HG03460 (cell line): ENCODE measurements at regions not wholly inside any gene's neighbourhood (a gene's known extent, or its start where the extent isn't known, plus 50 kb on each side); places are given as distances from the start of the nearest gene placed in this dataset.
A peak's percentile ranks its signal among the peaks of the same experiment; 100 is the strongest.
"Not testable (repeated sequence)": the region's sequence is repeated elsewhere in the genome, so short reads cannot be mapped to it uniquely, and the experiment has no call there.

Experiments
- ATAC-seq: cut with Tn5 transposase; IDR thresholded peaks from one replicate; pipeline ENCODE4 v1.9.1; 2021; ENCODE audit not compliant: unreplicated experiment

DNA sequence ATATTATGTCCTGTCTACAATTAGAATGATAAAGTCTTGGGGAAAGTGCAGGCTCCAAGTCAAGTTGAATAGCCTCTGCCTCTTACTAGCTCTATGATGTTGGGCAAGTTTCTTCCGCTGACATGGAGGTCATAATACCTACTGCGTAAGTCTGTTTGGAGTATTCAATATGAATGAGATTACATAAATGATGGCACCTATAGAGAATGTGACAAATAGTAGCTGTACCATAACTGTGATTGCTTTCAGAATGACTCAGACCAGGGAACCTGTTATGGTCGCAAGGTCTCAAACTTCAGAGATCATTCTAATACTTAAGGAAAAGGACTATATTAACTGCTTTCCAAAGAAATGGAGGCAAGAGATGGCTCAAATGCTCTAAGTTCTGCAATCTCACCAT lies 94.0 kb upstream of the ABCA1 start:
- ATAC-seq: no peak

DNA sequence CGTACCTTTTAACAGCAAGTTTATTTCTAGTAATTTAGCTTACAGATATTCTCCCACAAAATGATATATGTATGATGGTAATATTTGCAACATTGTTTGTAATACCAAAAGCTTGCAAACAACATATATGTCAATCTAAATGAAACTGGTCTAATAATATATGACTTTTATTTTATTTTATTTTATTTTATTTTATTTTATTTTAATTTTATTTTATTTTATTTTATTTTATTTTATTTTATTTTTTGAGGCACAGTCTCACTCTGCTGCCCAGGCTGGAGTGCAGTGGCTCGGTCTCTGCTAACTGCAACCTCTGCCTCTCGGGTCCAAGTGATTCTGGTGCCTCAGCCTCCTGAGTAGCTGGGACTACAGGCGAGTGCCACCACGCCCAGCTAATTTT lies 94.6 kb upstream of the ABCA1 start:
- not testable (repeated sequence) for ATAC-seq

DNA sequence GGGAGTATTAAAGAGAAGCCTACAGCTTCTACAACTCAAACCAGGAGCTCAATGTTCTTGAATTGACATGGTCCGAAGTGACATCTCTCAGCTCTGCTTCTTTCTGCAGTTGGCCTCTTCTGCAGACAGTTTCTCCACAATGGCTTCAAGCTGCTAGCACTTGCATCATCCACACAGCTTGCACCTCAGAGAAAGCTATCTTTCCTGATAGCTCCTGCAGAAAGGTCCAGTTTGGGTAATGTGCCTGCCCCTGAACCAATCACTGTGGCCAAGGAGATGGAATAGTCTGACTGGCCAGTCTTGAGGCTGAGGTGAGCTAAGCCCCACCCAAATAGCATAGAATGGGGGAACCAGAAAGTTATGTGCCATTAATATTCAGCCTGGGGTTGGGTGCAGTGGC lies 95.8 kb upstream of the ABCA1 start:
- ATAC-seq: no peak

DNA sequence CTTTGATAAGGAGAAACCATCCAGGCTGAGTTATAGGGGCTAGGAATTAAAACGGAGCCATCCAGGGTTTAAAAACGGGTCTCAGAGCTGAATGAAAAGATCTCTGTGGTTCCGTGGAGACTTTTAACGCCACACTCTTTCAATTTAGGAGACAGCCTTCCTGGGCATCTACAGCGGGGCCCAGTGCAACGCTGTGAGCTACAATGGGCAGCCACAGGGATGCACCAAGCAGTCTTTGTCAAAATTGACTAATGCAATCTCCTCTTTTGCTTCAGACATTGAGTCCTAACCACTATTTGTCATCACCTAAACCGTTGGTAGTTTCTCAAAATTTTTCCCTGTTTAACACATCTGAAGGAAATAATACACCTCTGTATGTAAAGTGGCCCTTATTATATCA lies 96.6 kb upstream of the ABCA1 start:
- no peak for ATAC-seq

DNA sequence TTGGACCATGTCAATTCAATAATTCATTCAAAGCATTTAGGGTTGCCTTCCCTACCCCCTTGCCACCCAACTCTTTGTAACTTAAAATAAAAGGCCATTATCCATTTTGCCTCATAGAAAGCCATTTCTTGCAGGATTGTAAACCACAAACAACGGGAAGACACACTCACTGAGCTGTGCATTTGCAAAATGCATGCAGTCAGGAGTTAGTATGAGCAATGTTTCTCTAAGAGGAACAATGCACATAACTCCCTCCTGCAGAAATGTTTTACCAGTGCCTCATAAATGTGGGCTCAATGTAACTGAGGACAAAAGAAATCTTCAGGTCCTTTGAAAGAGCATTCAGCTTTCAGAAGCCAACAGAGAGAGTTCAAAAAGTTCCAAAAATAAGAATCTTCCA lies 98.5 kb upstream of the ABCA1 start:
- no peak for ATAC-seq

DNA sequence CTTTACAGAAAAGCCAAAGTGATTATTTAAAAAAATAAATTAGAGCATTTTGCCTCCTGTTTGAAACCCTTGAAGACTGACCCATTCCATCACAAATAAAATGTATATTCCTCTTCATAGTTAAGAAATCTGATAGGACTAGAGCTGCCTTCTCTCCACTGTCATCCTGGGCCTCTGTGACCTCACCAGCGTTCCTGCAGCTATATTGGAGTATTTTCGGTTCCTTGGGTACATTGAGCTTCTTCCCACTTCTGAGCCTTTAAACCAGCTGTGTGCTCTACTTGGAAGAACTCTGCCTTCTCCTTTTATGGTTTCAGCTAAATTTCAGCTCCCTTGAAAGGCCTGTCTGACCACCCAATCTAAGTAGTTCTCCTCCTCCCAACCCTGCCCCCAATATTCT lies 99.1 kb upstream of the ABCA1 start:
- no peak for ATAC-seq

DNA sequence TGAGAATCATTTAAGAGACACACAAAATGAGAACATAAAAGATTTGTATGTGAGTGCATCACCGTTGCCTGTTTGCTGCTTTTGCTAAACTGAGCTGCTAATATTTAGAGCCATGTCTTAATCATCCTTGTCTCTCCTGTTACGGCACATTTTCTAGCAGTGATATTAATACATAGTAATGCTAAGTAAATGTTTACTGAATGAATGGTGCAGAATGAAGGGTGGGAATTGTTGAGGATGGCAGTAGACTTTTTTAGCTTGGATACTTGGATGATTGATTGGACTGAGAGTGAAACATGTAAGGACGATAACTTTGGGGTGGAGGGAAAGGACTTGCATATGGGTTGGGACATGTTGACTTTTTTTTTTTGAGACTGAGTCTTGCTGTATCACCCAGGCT lies 102.3 kb upstream of the ABCA1 start:
- no peak for ATAC-seq

DNA sequence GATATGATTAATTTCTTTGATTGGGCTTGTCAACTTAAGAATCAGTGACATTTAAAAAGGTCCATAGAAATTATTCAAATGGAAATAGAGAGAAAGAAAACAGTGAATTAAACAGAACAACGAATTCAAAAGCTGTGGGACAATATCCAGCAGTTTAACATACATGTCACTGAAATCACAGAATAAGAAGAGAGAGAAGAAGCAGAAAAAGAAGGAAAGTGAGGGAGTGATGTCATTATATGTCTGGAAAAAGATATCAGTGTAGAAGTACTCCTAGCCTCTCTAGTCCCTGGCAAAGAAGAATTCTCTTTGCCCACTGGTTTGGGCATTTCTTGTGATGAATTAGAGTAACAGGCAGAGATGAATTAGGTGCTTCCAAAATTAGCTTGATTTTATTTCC lies 109.2 kb upstream of the ABCA1 start:
- ATAC-seq: no peak

GRCh38 chr9:105038051-105038450 lies 110.1 kb upstream of the ABCA1 start:
- no peak for ATAC-seq

- ATAC-seq: no peak
Measured at GRCh38 chr9:105039175-105039799, 111.3 kb upstream of the ABCA1 start.

DNA sequence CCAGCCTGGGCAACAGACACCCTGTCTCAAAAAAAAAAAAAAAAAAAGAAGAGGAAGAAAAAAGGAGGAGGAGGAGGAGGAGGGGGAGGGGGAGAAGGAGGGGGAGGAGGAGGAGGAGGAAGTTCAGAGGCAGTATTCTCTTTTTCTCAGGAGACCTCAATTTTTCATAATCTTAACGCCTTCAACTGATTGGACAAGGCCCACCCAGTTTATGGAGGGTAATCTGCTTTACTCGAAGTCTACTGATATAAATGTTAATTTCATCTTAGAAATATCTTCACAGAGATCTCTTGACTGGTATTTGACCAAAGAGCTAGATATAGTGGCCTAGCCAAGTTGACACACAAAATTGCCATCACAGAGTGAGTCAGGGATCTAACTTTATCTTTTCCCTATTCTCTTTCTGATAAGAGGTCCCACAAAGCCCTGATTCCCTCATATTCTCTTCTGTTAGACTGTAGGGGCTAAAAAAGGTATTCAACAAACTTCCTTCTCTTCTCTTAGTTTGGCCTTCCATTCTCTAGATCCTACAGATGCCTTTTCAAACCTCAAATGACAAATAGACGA lies 115.5 kb upstream of the ABCA1 start:
- no peak for ATAC-seq

DNA sequence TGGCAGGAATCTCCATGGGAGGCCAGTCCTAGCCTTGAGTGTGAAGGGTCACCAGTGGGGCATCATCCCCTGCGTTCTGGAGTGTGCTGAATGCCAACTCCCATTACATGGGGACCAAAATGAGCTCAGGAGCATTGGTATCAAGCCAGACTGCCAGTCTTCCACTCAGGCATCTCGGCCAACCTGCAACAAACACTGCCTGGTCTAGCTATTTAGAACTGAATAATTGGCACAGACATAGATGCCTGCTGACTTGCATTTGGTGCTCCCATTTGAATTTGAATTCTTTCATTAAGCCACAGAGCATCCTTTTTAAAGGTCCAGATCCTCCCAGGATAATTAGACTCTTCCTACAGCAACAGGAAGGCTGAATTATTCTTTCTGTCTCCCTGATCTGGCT lies 116.6 kb upstream of the ABCA1 start:
- no peak for ATAC-seq

- no peak for ATAC-seq
Measured at GRCh38 chr9:105046907-105047741, 119.2 kb upstream of the ABCA1 start.

GRCh38 chr9:105047742-105048041 lies 119.7 kb upstream of the ABCA1 start:
- no peak for ATAC-seq

DNA sequence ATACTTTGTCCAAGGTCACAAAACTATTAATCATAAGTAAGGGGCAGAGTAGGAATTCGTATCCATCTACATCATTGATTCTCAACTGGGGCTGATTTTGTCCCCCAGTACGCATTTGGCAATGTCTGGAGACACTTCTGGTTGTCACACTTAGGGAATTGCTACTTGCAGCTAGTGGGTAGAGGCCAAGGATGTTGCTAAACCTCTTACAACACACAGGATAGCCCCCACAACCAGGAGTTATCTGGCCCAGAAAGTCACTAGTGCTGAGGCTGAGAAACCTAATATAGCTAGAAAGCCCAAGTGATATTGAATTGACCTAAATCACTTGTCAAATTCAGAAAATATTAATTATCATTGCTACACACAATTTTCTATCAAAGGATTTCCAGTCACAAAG lies 120.4 kb upstream of the ABCA1 start:
- ATAC-seq: no peak

GRCh38 chr9:105050296-105050695 lies 122.3 kb upstream of the ABCA1 start:
- ATAC-seq: no peak

GRCh38 chr9:105051897-105052296 lies 123.9 kb upstream of the ABCA1 start:
- ATAC-seq: no peak

GRCh38 chr9:105052346-105052745 lies 124.4 kb upstream of the ABCA1 start:
- ATAC-seq: no peak

GRCh38 chr9:105053209-105053652 lies 125.3 kb upstream of the ABCA1 start:
- peak; percentile 85 for ATAC-seq

DNA sequence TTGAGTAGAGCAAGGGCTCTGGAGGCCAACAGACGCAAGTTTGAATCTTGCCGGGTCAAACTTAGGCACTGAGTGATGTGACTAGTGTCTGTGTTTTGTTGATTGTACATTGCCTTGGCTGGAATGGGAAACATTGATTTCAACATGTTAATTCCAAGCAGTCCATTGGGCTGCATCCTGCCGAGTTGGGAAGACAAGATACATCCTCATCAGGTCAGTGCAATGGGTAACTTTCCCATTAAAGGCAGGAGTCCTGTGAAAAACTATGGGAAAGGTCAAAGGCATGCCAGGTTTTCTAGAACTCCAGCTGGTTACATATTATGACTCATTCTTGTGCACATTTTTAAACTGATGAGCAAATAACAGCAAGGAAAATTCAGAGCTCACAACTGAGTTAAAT lies 126.5 kb upstream of the ABCA1 start:
- no peak for ATAC-seq

DNA sequence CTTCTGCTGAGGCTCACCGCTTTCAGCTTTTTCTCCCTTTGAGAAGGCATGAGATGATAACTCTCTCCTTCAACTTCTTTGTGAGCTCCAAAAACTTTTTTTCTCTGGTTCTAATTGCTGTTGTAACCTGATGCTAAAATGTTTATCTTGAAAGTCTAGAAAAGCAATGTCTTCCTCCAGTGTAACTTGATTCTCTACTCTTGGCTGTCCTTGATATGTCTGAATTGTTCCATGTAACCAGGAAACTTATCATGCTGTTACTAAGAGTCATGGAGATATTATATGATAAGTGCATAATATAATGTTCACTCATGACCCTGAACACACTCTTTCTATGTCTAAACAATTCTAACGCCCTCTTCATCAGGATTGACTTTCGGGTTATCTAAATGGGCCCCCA lies 128.0 kb upstream of the ABCA1 start:
- no peak for ATAC-seq

DNA sequence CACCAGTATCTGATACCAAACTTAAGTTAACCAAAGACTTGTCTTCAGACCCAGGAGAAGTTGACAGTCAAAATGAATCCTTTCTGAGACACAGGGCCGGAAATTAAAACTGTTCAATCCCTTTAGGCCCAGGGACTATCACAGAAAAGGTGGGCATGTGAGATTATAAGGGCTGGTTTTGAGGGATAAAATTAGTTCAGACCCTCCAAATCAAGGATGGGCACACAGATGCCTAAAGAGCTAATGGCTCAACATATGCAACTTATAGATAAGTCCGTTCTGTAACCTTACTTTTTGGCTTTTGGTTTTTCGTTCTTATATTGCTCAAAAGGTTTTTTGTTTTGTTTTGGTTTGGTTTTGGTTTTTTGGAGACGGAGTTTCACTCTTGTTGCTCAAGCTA lies 129.6 kb upstream of the ABCA1 start:
- no peak for ATAC-seq

DNA sequence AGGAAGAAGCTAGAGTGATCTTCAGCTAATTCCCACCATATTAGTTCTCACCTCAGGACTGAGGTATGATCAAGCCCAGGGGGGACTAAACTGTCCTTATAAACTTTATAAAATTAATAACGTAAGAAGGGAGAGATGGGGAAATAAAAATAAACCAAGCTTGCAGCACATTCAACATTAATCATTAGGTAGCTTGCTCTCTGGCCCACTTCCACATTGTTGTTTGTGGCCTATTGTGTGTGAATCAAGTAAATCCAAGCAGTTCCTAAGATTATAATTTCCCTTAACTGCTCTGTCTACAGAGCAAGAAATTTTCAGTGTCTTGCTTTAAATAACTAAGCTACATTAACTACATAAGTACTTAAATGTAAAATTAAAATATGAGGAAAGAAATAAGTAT lies 131.3 kb upstream of the ABCA1 start:
- ATAC-seq: no peak
